HG03159 (cell line): ENCODE measurements at regions not wholly inside any gene's neighbourhood (a gene's known extent, or its start where the extent isn't known, plus 50 kb on each side); places are given as distances from the start of the nearest gene placed in this dataset.
"Not testable (repeated sequence)": the region's sequence is repeated elsewhere in the genome, so short reads cannot be mapped to it uniquely, and the experiment has no call there.

Experiments used
- ATAC-seq: cut with Tn5 transposase; IDR thresholded peaks from one replicate; pipeline ENCODE4 v1.9.1; 2021; ENCODE audit warnings: mild to moderate bottlenecking, moderate library complexity; ENCODE audit not compliant: unreplicated experiment

- ATAC-seq, result no peak
Measured at GRCh38 chr1:213702703-213703102, 285.1 kb upstream of the PROX1 start.

GRCh38 chr1:213704941-213705340 is 282.8 kb upstream of the PROX1 start:
- no peak for ATAC-seq

- ATAC-seq, result not testable (repeated sequence)
Measured at GRCh38 chr1:213711833-213712490, 275.8 kb upstream of the PROX1 start.

GRCh38 chr1:213714645-213715044 is 273.1 kb upstream of the PROX1 start:
- no peak for ATAC-seq

- no peak for ATAC-seq
Measured at GRCh38 chr1:213715182-213715581, 272.6 kb upstream of the PROX1 start.

GRCh38 chr1:213719462-213719861 is 268.3 kb upstream of the PROX1 start:
- no peak for ATAC-seq

GRCh38 chr1:213720032-213720431 is 267.7 kb upstream of the PROX1 start:
- no peak for ATAC-seq

GRCh38 chr1:213723187-213723586 is 264.6 kb upstream of the PROX1 start:
- ATAC-seq, result no peak

GRCh38 chr1:213724640-213725536 is 262.9 kb upstream of the PROX1 start:
- no peak for ATAC-seq

GRCh38 chr1:213727853-213728592 is 259.8 kb upstream of the PROX1 start:
- ATAC-seq, result no peak

GRCh38 chr1:213728593-213729536 is 258.9 kb upstream of the PROX1 start:
- no peak for ATAC-seq

- no peak for ATAC-seq
Measured at GRCh38 chr1:213733705-213734104, 254.1 kb upstream of the PROX1 start.

GRCh38 chr1:213737398-213738035 is 250.3 kb upstream of the PROX1 start:
- ATAC-seq, result no peak

- no peak for ATAC-seq
Measured at GRCh38 chr1:213738658-213739057, 249.1 kb upstream of the PROX1 start.

GRCh38 chr1:213742992-213743391 is 244.8 kb upstream of the PROX1 start:
- no peak for ATAC-seq

GRCh38 chr1:213744780-213745179 is 243.0 kb upstream of the PROX1 start:
- ATAC-seq, result no peak

- ATAC-seq, result no peak
Measured at GRCh38 chr1:213745451-213745850, 242.3 kb upstream of the PROX1 start.

GRCh38 chr1:213749558-213749957 is 238.2 kb upstream of the PROX1 start:
- ATAC-seq, result no peak

GRCh38 chr1:213750231-213751063 is 237.3 kb upstream of the PROX1 start:
- ATAC-seq, result no peak
